WTC11 (cell line): ENCODE measurements at regions not wholly inside any gene's neighbourhood (a gene's known extent, or its start where the extent isn't known, plus 50 kb on each side); places are given as distances from the start of the nearest gene placed in this dataset.

Source experiments
- ATAC-seq: fragments of 200-7000 bp; cut with Tn5 transposase; 2 replicates; pipeline ENCODE4 v1.10.0; 2021; ENCODE audit warnings: mild to moderate bottlenecking, moderate library complexity
- CTCF ChIA-PET: fragments of 300-600 bp; sonication (Branson Sonifier 250); formaldehyde crosslinking; loops from one replicate; lab custom pipeline; 2021; ENCODE audit warnings: antibody characterized with exemption; lab: Charles Lee
- POLR2A ChIA-PET: fragments of 350-600 bp; sonication (Branson Sonifier 250); formaldehyde crosslinking; loops from one replicate; lab custom pipeline; 2021; ENCODE audit warnings: antibody characterized with exemption; lab: Charles Lee
- DNase-seq: peaks from one replicate; pipeline ENCODE4 v3.0.0; 2021; ENCODE audit warnings: low spot score
- H3K27ac Mint-ChIP-seq: 2 replicates; pipeline ENCODE4 v1.8.0; 2021; ENCODE audit warnings: mixed read lengths
- H3K27me3 Mint-ChIP-seq: 2 replicates; pipeline ENCODE4 v1.8.0; 2021; ENCODE audit warnings: low read depth, mild to moderate bottlenecking, moderate library complexity, mixed read lengths
- H3K36me3 Mint-ChIP-seq: 2 replicates; pipeline ENCODE4 v1.8.0; 2021; ENCODE audit warnings: mixed read lengths
- H3K4me1 Mint-ChIP-seq: 2 replicates; pipeline ENCODE4 v1.8.0; 2022; ENCODE audit warnings: mixed read lengths
- H3K4me3 Mint-ChIP-seq: 2 replicates; pipeline ENCODE4 v1.8.0; 2021; ENCODE audit warnings: mild to moderate bottlenecking, moderate library complexity, mixed read lengths
- H3K9me3 Mint-ChIP-seq: 2 replicates; pipeline ENCODE4 v1.8.0; 2021; ENCODE audit warnings: mixed read lengths
- AFF4 ChIP-seq: sonication (generic); formaldehyde crosslinking; IDR thresholded peaks from 2 replicates; pipeline ENCODE4 v1.8.1; 2023; ENCODE audit warnings: mild to moderate bottlenecking, missing genetic modification reagents, borderline replicate concordance
- CDX4 ChIP-seq: fragments of 250-450 bp; sonication (Bioruptor Pico); IDR thresholded peaks from 2 replicates; pipeline ENCODE4 v1.9.0; 2021; ENCODE audit warnings: moderate library complexity, mild to moderate bottlenecking, inconsistent platforms, borderline replicate concordance
- FOXK1 ChIP-seq: sonication (generic); formaldehyde crosslinking; IDR thresholded peaks from 2 replicates; pipeline ENCODE4 v1.8.0; 2022; ENCODE audit warnings: mild to moderate bottlenecking, moderate library complexity, missing genetic modification reagents
- NFATC4 ChIP-seq: fragments of 250-450 bp; sonication (Bioruptor Pico); IDR thresholded peaks from 2 replicates; pipeline ENCODE4 v1.9.0; 2021; ENCODE audit warnings: mild to moderate bottlenecking
- OVOL2 ChIP-seq: fragments of 250-450 bp; sonication (Bioruptor Pico); IDR thresholded peaks from 2 replicates; pipeline ENCODE4 v1.9.0; 2021; ENCODE audit warnings: mild to moderate bottlenecking, borderline replicate concordance
- SOX15 ChIP-seq: fragments of 250-450 bp; sonication (Bioruptor Pico); IDR thresholded peaks from 2 replicates; pipeline ENCODE4 v1.9.0; 2021; ENCODE audit warnings: mild to moderate bottlenecking
- TP53 ChIP-seq: sonication (generic); formaldehyde crosslinking; IDR thresholded peaks from 2 replicates; pipeline ENCODE4 v1.8.1; 2023; ENCODE audit warnings: mild to moderate bottlenecking, missing genetic modification reagents
- ZNF138 ChIP-seq: sonication (generic); formaldehyde crosslinking; conservative IDR thresholded peaks from 2 replicates; pipeline ENCODE4 v1.8.1; 2022; ENCODE audit warnings: mild to moderate bottlenecking, moderate library complexity, missing genetic modification reagents
- ZNF219 ChIP-seq: sonication (generic); formaldehyde crosslinking; IDR thresholded peaks from 2 replicates; pipeline ENCODE4 v1.8.0; 2023; ENCODE audit warnings: missing genetic modification reagents, mild to moderate bottlenecking, borderline replicate concordance
- ZNF396 ChIP-seq: fragments of 250-450 bp; sonication (Bioruptor Pico); IDR thresholded peaks from 2 replicates; pipeline ENCODE4 v1.8.0; 2021; ENCODE audit warnings: mild to moderate bottlenecking, moderate library complexity, borderline replicate concordance
- TF ChIP-seq, protein P1 (sequence below): sonication (generic); formaldehyde crosslinking; IDR thresholded peaks from 2 replicates; pipeline ENCODE4 v1.8.1; 2022; ENCODE audit warnings: mild to moderate bottlenecking, missing genetic modification reagents, moderate library complexity, borderline replicate concordance
- TF ChIP-seq, protein P2 (sequence below): sonication (generic); formaldehyde crosslinking; IDR thresholded peaks from 2 replicates; pipeline ENCODE4 v1.8.1; 2023; ENCODE audit warnings: mild to moderate bottlenecking, missing genetic modification reagents, moderate library complexity
- TF ChIP-seq, protein P3 (sequence below): fragments of 250-450 bp; sonication (Bioruptor Pico); IDR thresholded peaks from 2 replicates; pipeline ENCODE4 v2.1.2; 2022; ENCODE audit warnings: mild to moderate bottlenecking, moderate library complexity
- TF ChIP-seq, protein P4 (sequence below): sonication (generic); formaldehyde crosslinking; IDR thresholded peaks from 2 replicates; pipeline ENCODE4 v1.8.0; 2022; ENCODE audit warnings: mild to moderate bottlenecking, missing genetic modification reagents
- TF ChIP-seq, protein P5 (sequence below): sonication (generic); formaldehyde crosslinking; IDR thresholded peaks from 2 replicates; pipeline ENCODE4 v1.8.0; 2022; ENCODE audit warnings: mild to moderate bottlenecking, missing genetic modification reagents
- TF ChIP-seq, protein P6 (sequence below): sonication (generic); formaldehyde crosslinking; IDR thresholded peaks from 2 replicates; pipeline ENCODE4 v1.8.0; 2022; ENCODE audit warnings: mild to moderate bottlenecking, missing genetic modification reagents

DNA sequence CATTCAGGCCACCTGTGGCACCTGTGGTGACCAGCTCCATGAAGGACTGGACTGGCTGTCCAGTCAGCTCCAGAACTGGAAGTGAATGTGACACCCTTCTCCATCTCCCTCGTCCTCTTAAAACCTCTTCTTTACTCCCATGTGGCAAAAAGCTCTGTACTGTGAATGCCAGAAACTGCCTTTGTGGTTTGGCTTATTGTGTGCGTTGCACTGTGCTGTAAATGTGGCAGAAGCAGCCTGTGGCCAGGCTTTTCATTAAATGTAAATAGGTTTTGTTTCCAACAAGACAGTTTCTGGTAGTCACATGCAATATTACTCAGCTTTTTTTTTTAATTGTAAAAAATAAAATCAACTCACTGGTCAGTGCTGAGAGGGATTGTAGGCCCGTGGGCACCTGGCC is 453.7 kb downstream of the ATP23 start (continued):
- TF ChIP-seq, protein P1, sequence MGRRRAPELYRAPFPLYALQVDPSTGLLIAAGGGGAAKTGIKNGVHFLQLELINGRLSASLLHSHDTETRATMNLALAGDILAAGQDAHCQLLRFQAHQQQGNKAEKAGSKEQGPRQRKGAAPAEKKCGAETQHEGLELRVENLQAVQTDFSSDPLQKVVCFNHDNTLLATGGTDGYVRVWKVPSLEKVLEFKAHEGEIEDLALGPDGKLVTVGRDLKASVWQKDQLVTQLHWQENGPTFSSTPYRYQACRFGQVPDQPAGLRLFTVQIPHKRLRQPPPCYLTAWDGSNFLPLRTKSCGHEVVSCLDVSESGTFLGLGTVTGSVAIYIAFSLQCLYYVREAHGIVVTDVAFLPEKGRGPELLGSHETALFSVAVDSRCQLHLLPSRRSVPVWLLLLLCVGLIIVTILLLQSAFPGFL (CRISPR knock-in tag) = no peak
- TF ChIP-seq NFATC4 (no peak), AFF4 (no peak)

DNA sequence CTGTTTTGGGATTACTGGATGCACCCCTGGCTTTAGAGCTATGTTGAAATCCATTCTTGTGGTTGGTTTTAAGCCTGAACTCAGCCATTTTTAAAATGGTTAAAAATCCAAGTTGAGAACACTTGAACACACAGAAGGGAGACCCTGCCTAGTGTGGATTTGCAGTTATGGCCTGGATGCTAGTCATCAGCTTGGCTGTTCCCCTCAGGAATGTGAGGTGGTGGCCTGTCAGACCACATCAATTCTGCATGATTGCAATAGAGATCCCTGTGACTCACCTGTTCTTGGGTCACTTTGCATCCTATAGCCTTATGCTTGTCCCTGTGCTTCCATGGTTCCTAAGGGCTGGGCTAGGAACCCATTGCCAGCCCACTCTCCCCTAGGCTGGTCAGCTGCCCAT is 454.1 kb downstream of the ATP23 start:
- TF ChIP-seq ZNF396 (no peak), SOX15 (CRISPR knock-in tag) (no peak), OVOL2 (CRISPR knock-in tag) (no peak), TP53 (CRISPR knock-in tag) (no peak), ZNF138 (CRISPR knock-in tag) (no peak), AFF4 (no peak), CDX4 (CRISPR knock-in tag) (no peak), ZNF219 (CRISPR knock-in tag) (no peak), FOXK1 (CRISPR knock-in tag) (no peak)
- TF ChIP-seq, protein P2, sequence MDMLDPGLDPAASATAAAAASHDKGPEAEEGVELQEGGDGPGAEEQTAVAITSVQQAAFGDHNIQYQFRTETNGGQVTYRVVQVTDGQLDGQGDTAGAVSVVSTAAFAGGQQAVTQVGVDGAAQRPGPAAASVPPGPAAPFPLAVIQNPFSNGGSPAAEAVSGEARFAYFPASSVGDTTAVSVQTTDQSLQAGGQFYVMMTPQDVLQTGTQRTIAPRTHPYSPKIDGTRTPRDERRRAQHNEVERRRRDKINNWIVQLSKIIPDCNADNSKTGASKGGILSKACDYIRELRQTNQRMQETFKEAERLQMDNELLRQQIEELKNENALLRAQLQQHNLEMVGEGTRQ = no peak
- TF ChIP-seq, protein P3, sequence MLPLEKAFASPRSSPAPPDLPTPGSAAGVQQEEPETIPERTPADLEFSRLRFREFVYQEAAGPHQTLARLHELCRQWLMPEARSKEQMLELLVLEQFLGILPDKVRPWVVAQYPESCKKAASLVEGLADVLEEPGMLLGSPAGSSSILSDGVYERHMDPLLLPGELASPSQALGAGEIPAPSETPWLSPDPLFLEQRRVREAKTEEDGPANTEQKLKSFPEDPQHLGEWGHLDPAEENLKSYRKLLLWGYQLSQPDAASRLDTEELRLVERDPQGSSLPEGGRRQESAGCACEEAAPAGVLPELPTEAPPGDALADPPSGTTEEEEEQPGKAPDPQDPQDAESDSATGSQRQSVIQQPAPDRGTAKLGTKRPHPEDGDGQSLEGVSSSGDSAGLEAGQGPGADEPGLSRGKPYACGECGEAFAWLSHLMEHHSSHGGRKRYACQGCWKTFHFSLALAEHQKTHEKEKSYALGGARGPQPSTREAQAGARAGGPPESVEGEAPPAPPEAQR (CRISPR knock-in tag) = no peak
- TF ChIP-seq, protein P4, sequence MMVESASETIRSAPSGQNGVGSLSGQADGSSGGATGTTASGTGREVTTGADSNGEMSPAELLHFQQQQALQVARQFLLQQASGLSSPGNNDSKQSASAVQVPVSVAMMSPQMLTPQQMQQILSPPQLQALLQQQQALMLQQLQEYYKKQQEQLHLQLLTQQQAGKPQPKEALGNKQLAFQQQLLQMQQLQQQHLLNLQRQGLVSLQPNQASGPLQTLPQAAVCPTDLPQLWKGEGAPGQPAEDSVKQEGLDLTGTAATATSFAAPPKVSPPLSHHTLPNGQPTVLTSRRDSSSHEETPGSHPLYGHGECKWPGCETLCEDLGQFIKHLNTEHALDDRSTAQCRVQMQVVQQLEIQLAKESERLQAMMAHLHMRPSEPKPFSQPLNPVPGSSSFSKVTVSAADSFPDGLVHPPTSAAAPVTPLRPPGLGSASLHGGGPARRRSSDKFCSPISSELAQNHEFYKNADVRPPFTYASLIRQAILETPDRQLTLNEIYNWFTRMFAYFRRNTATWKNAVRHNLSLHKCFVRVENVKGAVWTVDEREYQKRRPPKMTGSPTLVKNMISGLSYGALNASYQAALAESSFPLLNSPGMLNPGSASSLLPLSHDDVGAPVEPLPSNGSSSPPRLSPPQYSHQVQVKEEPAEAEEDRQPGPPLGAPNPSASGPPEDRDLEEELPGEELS (CRISPR knock-in tag) = no peak
- TF ChIP-seq, protein P5, sequence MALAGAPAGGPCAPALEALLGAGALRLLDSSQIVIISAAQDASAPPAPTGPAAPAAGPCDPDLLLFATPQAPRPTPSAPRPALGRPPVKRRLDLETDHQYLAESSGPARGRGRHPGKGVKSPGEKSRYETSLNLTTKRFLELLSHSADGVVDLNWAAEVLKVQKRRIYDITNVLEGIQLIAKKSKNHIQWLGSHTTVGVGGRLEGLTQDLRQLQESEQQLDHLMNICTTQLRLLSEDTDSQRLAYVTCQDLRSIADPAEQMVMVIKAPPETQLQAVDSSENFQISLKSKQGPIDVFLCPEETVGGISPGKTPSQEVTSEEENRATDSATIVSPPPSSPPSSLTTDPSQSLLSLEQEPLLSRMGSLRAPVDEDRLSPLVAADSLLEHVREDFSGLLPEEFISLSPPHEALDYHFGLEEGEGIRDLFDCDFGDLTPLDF (CRISPR knock-in tag) = no peak
- TF ChIP-seq, protein P6, sequence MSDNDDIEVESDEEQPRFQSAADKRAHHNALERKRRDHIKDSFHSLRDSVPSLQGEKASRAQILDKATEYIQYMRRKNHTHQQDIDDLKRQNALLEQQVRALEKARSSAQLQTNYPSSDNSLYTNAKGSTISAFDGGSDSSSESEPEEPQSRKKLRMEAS (CRISPR knock-in tag) = no peak
- ATAC-seq = no peak
- CTCF ChIA-PET = no interaction called here
- H3K4me3 Mint-ChIP-seq = no peak overlapping the region
- DNase-seq = no peak
- POLR2A ChIA-PET = no interaction called here
- peaks cover 20% of the 10 kb centered on the region for H3K9me3 Mint-ChIP-seq
- no peaks in the 10 kb centered on the region; the same call in 1 of the 2 replicates for H3K27me3 Mint-ChIP-seq
- H3K27ac Mint-ChIP-seq = no peak overlapping the region
- no peaks in the 10 kb centered on the region for H3K4me1 Mint-ChIP-seq
- no peaks in the 10 kb centered on the region; the same call in 1 of the 2 replicates for H3K36me3 Mint-ChIP-seq
